GM12878 (cell line): ENCODE measurements at regions not wholly inside any gene's neighbourhood (a gene's known extent, or its start where the extent isn't known, plus 50 kb on each side); places are given as distances from the start of the nearest gene placed in this dataset.
"Not testable (repeated sequence)": the region's sequence is repeated elsewhere in the genome, so short reads cannot be mapped to it uniquely, and the experiment has no call there.

Experiments
- ATAC-seq: fragments of 200-7000 bp; cut with Tn5 transposase; 3 replicates; pipeline ENCODE4 v1.9.1; 2020; ENCODE audit warnings: mild to moderate bottlenecking, moderate library complexity
- BruUV-seq: library from RNA; stranded (reverse); fragments of 400-500 nt; replicated peaks from 2 replicates; lab custom pipeline; 2021; lab: Mats Ljungman, UMichigan
- CTCF ChIA-PET: fragments of 300-600 bp; sonication (Branson Sonifier 250); formaldehyde crosslinking; extraction: SDS; loops from one replicate; lab custom pipeline; 2021; ENCODE audit warnings: inconsistent platforms; lab: Yijun Ruan, JAX
- POLR2A ChIA-PET: fragments of 350-600 bp; formaldehyde crosslinking; extraction: SDS; loops from one replicate; lab custom pipeline; 2021; ENCODE audit warnings: inconsistent platforms; lab: Charles Lee
- RAD21 ChIA-PET: fragments of 300-600 bp; sonication (Branson Sonifier 250); formaldehyde crosslinking; loops from one replicate; lab custom pipeline; 2023; ENCODE audit warnings: antibody characterized with exemption; ENCODE audit not compliant: unreplicated experiment; lab: Charles Lee
- SMC1A ChIA-PET: fragments of 300-600 bp; sonication (Branson Sonifier 250); formaldehyde crosslinking; loops from one replicate; lab custom pipeline; 2023; ENCODE audit not compliant: unreplicated experiment, uncharacterized antibody; lab: Charles Lee
- DNase-seq: peaks from one replicate; pipeline ENCODE4 v3.0.0-alpha.2; 2011; ENCODE audit warnings: low read depth, low spot score
- FAIRE-seq: peaks from 3 replicates; lab custom pipeline; 2011; peaks lifted over from hg19 to GRCh38; lab: Jason Lieb, UNC
- H2AFZ ChIP-seq: 2 replicates; pipeline ENCODE4 v1.6.0; 2011; ENCODE audit warnings: low read depth, low read length, control low read depth; ENCODE audit not compliant: control insufficient read depth
- H3K27ac ChIP-seq: 2 replicates; pipeline ENCODE4 v1.5.1; 2011; ENCODE audit warnings: control low read depth; ENCODE audit not compliant: control insufficient read depth, insufficient read depth
- H3K27me3 ChIP-seq, 2 experiments: replicated peaks in 1 of 2; 2 replicates each; pipeline versions ENCODE4 v1.6.0 to v1.6.1; 2011; ENCODE audit warnings: low read length in 1 of 2; ENCODE audit not compliant: control insufficient read depth in 2 of 2, insufficient read depth in 2 of 2
- H3K36me3 ChIP-seq, 2 experiments: 2 replicates each; pipeline ENCODE4 v1.5.1; 2011; ENCODE audit warnings: low read length in 1 of 2; ENCODE audit not compliant: control insufficient read depth in 2 of 2, insufficient read depth in 2 of 2
- H3K4me1 ChIP-seq: 2 replicates; pipeline ENCODE4 v1.6.1; 2011; ENCODE audit warnings: mild to moderate bottlenecking, low read length, moderate library complexity, mixed read lengths; ENCODE audit not compliant: control insufficient read depth, insufficient read depth
- H3K4me2 ChIP-seq: 2 replicates; pipeline ENCODE4 v1.6.0; 2011; ENCODE audit warnings: control low read depth; ENCODE audit not compliant: control insufficient read depth, insufficient read depth
- H3K4me3 ChIP-seq: fragments of 200-600 bp; sonication (generic); 2 replicates; pipeline ENCODE4 v1.5.1; 2016
- H3K79me2 ChIP-seq: 2 replicates; pipeline ENCODE4 v1.6.0; 2011; ENCODE audit warnings: low read length; ENCODE audit not compliant: control insufficient read depth, insufficient read depth
- H3K9ac ChIP-seq: 2 replicates; pipeline ENCODE4 v1.8.0; 2011; ENCODE audit warnings: low read length, control low read depth, mixed read lengths; ENCODE audit not compliant: control insufficient read depth, insufficient read depth
- H3K9me3 ChIP-seq: replicated peaks from 3 replicates; pipeline ENCODE4 v1.5.1; 2011; ENCODE audit warnings: mild to moderate bottlenecking, low read length; ENCODE audit not compliant: control insufficient read depth, insufficient read depth
- H4K20me1 ChIP-seq: 2 replicates; pipeline ENCODE4 v1.6.0; 2011; ENCODE audit not compliant: control insufficient read depth, insufficient read depth
- FOS ChIP-seq: IDR thresholded peaks from 3 replicates; pipeline ENCODE4 v1.6.1; 2011; ENCODE audit warnings: borderline replicate concordance; ENCODE audit not compliant: insufficient read length; ENCODE audit errors: extremely low read depth
- RCOR1 ChIP-seq: conservative IDR thresholded peaks from 2 replicates; pipeline ENCODE4 v1.6.1; 2012; ENCODE audit warnings: low read depth, low read length, improper control_type of control experiment
- SMARCA5 ChIP-seq: fragments of 450-650 bp; IDR thresholded peaks from 2 replicates; pipeline ENCODE4 v1.6.1; 2017; ENCODE audit warnings: mild to moderate bottlenecking
- SUZ12 ChIP-seq: fragments of 200-600 bp; sonication (generic); IDR thresholded peaks from one replicate; pipeline ENCODE4 v1.6.1; 2018; ENCODE audit warnings: antibody characterized with exemption, mild to moderate bottlenecking; ENCODE audit not compliant: unreplicated experiment
- WGBS: methylation state at CpG from one replicate; pipeline ENCODE4 v1.1.6; 2016; ENCODE audit warnings: low lambda C conversion rate; ENCODE audit not compliant: insufficient replicate concordance, insufficient coverage; ENCODE audit errors: missing lambda C conversion rate; 5-methylcytosine and 5-hydroxymethylcytosine counted together
- in situ Hi-C: fragments of 300-500 bp; cut with MboI; formaldehyde crosslinking; loops from 9 replicates; pipeline ENCODE4 v1.14.3; 2018; ENCODE audit warnings: mixed read lengths
- intact Hi-C: fragments of 100-400 bp; cut with micrococcal nuclease; formaldehyde crosslinking; loops from one replicate; pipeline ENCODE4 v1.14.2; 2022; ENCODE audit not compliant: unreplicated experiment
- TF ChIP-seq, protein P1 (sequence below): fragments of 150-350 bp; IDR thresholded peaks from 2 replicates; pipeline ENCODE4 v1.6.1; 2016; ENCODE audit warnings: low read depth, low read length

DNA sequence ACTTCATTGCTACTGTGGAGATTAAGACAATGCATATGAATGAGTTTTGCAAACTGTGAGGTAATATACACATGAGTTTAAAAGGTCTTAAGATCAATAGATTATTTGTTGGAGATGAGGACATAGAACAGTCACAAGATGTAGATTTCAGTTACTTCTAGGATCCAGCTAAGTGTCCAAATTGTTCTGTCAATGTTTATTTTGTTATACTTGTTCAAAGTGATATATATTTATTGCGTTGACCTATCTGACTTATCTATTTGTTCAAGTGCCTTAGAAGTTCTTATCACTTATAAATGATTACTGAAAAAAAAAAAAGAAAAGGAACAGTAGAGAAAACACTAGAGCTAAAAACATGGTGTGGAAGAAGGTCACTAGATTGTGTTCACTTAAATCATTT is 75.6 kb upstream of the GRIN3A start (continued):
- TF ChIP-seq, protein P1, sequence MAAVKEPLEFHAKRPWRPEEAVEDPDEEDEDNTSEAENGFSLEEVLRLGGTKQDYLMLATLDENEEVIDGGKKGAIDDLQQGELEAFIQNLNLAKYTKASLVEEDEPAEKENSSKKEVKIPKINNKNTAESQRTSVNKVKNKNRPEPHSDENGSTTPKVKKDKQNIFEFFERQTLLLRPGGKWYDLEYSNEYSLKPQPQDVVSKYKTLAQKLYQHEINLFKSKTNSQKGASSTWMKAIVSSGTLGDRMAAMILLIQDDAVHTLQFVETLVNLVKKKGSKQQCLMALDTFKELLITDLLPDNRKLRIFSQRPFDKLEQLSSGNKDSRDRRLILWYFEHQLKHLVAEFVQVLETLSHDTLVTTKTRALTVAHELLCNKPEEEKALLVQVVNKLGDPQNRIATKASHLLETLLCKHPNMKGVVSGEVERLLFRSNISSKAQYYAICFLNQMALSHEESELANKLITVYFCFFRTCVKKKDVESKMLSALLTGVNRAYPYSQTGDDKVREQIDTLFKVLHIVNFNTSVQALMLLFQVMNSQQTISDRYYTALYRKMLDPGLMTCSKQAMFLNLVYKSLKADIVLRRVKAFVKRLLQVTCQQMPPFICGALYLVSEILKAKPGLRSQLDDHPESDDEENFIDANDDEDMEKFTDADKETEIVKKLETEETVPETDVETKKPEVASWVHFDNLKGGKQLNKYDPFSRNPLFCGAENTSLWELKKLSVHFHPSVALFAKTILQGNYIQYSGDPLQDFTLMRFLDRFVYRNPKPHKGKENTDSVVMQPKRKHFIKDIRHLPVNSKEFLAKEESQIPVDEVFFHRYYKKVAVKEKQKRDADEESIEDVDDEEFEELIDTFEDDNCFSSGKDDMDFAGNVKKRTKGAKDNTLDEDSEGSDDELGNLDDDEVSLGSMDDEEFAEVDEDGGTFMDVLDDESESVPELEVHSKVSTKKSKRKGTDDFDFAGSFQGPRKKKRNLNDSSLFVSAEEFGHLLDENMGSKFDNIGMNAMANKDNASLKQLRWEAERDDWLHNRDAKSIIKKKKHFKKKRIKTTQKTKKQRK, result no peak
- no peak for TF ChIP-seq SUZ12
- TF ChIP-seq FOS, result no peak
- no peak for TF ChIP-seq SMARCA5
- no peak for TF ChIP-seq RCOR1

GRCh38 chr9:101807879-101808278 is 69.4 kb upstream of the GRIN3A start:
- H3K27me3 ChIP-seq, H3K4me2 ChIP-seq, H3K27ac ChIP-seq, H3K36me3 ChIP-seq, FAIRE-seq, H3K4me1 ChIP-seq, H3K9me3 ChIP-seq, intact Hi-C loops, SMC1A ChIA-PET, CTCF ChIA-PET, H3K9ac ChIP-seq, DNase-seq, H3K4me3 ChIP-seq, RAD21 ChIA-PET, in situ Hi-C loops, BruUV-seq, POLR2A ChIA-PET, H2AFZ ChIP-seq, H3K79me2 ChIP-seq, H4K20me1 ChIP-seq, ATAC-seq: not testable (repeated sequence)
- 2% methylated on average over 4 of the region's 4 CpGs for WGBS
